Endometrial microvascular endothelial cells (primary cell): ENCODE measurements at regions not wholly inside any gene's neighbourhood (a gene's known extent, or its start where the extent isn't known, plus 50 kb on each side); places are given as distances from the start of the nearest gene placed in this dataset.

ENCODE experiments used
- in situ Hi-C: cut with HindIII; loops from 2 replicates; pipeline ENCODE4 v1.10.0; 2017; ENCODE audit warnings: low sequenced_read_pairs, low pct_unique_long_range_greater_than_20kb; ENCODE audit errors: inconsistent ontology term

GRCh38 chr3:106379251-106379750, 510.5 kb upstream of the CBLB start:
- in situ Hi-C loops: no loop called here

GRCh38 chr3:106380232-106380631, 511.4 kb upstream of the CBLB start:
- in situ Hi-C loops: no loop called here

GRCh38 chr3:106381286-106381938, 512.6 kb upstream of the CBLB start:
- in situ Hi-C loops: no loop called here

- in situ Hi-C loops: no loop called here
Measured at GRCh38 chr3:106381939-106382335, 513.1 kb upstream of the CBLB start.

- in situ Hi-C loops: no loop called here
Measured at GRCh38 chr3:106386050-106386449, 517.2 kb upstream of the CBLB start.

- in situ Hi-C loops: no loop called here
Measured at GRCh38 chr3:106392915-106393314, 524.1 kb upstream of the CBLB start.

GRCh38 chr3:106397006-106397405, 528.2 kb upstream of the CBLB start:
- in situ Hi-C loops: no loop called here

- in situ Hi-C loops: no loop called here
Measured at GRCh38 chr3:106398891-106399600, 530.2 kb upstream of the CBLB start.

GRCh38 chr3:106399761-106400160, 530.9 kb upstream of the CBLB start:
- in situ Hi-C loops: no loop called here

GRCh38 chr3:106401666-106402490, 533.1 kb upstream of the CBLB start:
- in situ Hi-C loops: no loop called here

- in situ Hi-C loops: no loop called here
Measured at GRCh38 chr3:106403371-106404145, 534.7 kb upstream of the CBLB start.

- in situ Hi-C loops: no loop called here
Measured at GRCh38 chr3:106413683-106414082, 544.9 kb upstream of the CBLB start.

GRCh38 chr3:106420628-106421027, 551.8 kb upstream of the CBLB start:
- in situ Hi-C loops: no loop called here

GRCh38 chr3:106421426-106421825, 552.6 kb upstream of the CBLB start:
- in situ Hi-C loops: no loop called here

GRCh38 chr3:106421909-106422308, 553.1 kb upstream of the CBLB start:
- in situ Hi-C loops: no loop called here

GRCh38 chr3:106423321-106424225, 554.8 kb upstream of the CBLB start:
- in situ Hi-C loops: no loop called here

GRCh38 chr3:106425026-106425425, 556.2 kb upstream of the CBLB start:
- in situ Hi-C loops: no loop called here

- in situ Hi-C loops: no loop called here
Measured at GRCh38 chr3:106425916-106426315, 557.1 kb upstream of the CBLB start.
